ENCODE measurements at regions not wholly inside any gene's neighbourhood (a gene's known extent, or its start where the extent isn't known, plus 50 kb on each side); places are given as distances from the start of the nearest gene placed in this dataset.

GRCh38 chr1:79827446-79827845 is 820.9 kb upstream of the ADGRL4 start:
- H3K27ac ChIP-seq: no peak overlapping the region
- DNase-seq (ENCODE audit: low read depth, low spot score): no peak

DNA sequence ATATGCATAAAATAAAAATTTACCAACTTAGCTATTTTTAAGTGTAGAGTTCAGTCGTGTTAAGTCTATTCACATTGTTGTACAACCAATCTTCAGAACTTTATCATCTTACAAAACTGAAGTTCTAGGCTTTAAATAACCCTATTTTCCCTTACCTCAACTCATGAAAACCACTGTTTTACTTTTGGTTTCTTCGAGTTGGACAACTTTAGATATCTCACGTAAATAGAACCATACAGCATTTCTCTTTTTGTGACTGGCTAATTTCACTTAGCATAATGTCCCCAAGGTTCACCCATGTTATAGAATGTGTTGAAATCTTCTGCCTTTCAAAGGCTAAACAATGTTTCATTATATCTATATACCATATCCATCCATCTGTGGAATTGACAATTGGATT is 819.0 kb upstream of the ADGRL4 start:
- no peak overlapping the region for H3K27ac ChIP-seq
- DNase-seq (ENCODE audit: low read depth, low spot score): no peak

- DNase-seq (ENCODE audit: low read depth, low spot score): no peak
- no peak overlapping the region for H3K27ac ChIP-seq
Observed at GRCh38 chr1:79822053-79822452, 815.5 kb upstream of the ADGRL4 start.

GRCh38 chr1:79819140-79819539 is 812.6 kb upstream of the ADGRL4 start:
- no peak for DNase-seq (ENCODE audit: low read depth, low spot score)

DNA sequence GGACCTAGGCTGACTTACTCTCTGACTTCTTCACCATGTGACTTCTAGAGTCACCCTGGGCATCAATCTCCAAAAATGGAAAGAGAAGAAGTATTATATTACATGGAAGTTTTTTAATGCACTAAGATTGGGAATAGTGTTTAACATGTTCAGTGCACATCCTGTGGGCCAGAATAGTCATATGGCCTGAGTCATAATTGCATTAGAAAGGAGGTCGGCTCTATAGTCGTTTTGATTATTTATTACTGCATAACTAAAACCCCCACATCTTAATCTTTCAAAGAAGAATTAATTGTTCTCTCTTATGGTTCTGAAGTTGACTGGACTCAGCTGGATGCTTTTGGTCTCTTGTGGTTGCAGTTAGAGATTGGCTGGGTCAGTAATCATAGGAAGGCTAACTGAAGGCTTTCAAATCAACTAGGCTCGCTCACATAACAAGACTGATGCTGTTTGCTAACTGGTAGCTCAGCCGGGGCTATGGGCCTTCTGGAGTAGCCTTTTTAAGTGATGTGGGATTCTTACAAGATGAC is 810.6 kb upstream of the ADGRL4 start:
- DNase-seq (ENCODE audit: low read depth, low spot score): no peak
- no peak overlapping the region for H3K27ac ChIP-seq

More at GRCh38 chr1:79819140-79819539, 812.6 kb upstream of the ADGRL4 start:
- no peak overlapping the region for H3K27ac ChIP-seq

- DNase-seq (ENCODE audit: low read depth, low spot score): no peak
- no peak overlapping the region for H3K27ac ChIP-seq
Observed at GRCh38 chr1:79815115-79815514, 808.6 kb upstream of the ADGRL4 start.

DNA sequence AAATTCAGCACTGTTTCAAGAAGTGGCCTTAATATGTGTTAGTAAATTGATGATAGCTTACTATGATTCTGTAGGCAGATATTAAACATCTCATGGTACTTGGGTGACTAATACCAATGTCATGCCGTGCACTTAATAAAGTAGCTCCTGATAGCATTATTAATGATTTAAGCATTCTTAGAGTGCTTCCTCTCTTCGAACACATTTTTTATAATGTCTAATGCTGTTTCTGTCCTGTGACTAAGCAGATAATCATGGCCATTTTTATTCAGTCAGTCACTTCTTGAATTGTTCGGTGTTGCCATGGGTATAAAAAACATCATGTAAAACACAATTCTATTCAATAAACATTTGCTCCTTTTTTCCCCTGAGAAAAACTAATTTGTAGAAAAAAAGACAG is 804.6 kb upstream of the ADGRL4 start:
- DNase-seq (ENCODE audit: low read depth, low spot score): no peak
- no peak overlapping the region for H3K27ac ChIP-seq

DNA sequence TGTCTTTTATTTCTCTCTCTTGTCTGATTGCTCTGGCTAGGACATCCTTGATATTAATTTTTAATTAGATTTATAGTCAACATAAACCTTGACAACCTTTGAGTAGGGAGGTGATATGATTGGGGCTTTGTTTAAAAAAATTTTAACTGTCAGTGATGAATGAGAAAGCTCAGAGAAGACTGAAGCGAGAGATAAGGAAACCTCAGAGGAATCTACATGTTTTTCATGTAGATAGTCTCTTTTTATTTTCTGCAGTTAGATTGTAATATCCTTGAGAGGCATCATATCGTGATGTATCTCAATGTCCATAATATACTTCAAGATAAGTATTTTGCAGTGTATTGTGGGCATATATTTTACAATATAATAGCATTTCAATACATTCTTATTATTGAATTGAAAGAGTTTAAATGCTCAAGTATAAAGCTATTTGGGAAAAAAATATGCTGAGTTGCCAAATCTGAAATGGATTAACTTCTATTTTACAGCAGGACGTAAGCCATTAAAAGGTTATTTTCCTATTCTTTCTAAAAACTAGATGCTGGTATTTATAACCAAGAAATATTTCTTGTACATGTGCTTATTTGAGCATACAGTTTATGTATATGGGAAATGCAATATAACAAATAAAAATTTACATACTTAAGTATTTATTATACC is 802.4 kb upstream of the ADGRL4 start:
- DNase-seq (ENCODE audit: low read depth, low spot score): no peak
- no peak overlapping the region for H3K27ac ChIP-seq

DNA sequence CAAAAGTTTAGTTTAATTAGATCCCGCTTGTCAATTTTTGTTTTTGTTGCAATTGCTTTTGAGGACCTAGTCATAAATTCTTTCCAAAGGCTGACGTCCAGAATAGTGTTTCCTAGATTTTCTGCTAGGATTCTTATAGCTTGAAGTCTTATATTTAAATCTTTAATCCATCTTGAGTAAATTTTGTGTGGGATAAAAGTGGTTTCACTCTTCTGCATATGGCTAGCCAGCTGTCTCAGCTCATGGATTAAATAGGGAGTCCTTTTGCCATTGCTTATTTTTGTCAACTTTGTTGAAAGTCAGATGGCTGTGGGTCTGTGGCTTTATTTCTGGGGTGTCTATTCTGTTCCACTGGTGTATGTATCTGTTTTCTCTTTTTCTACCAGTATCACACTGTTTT is 801.3 kb upstream of the ADGRL4 start:
- H3K27ac ChIP-seq: no peak overlapping the region
- DNase-seq (ENCODE audit: low read depth, low spot score): no peak

DNA sequence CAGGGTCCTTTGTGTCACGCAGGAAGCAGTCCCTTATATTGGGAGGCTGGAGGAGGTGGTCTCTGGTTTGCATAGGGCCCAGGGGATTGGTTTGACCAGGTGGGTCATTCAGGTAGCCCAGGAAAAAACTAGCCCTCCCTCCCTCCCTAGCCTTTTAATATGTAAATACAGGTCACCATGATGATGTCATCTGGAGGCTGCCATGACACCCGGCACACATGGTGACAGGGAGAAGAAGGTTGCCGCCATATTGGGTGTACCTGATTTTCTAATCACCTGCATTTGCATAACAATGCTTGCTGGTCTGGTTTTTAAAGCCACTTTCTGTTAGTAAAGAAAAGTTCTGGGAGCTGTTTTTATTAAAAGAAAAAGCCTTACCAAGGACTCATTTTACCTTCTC is 791.0 kb upstream of the ADGRL4 start:
- no peak for DNase-seq (ENCODE audit: low read depth, low spot score)
- H3K27ac ChIP-seq: no peak overlapping the region

DNA sequence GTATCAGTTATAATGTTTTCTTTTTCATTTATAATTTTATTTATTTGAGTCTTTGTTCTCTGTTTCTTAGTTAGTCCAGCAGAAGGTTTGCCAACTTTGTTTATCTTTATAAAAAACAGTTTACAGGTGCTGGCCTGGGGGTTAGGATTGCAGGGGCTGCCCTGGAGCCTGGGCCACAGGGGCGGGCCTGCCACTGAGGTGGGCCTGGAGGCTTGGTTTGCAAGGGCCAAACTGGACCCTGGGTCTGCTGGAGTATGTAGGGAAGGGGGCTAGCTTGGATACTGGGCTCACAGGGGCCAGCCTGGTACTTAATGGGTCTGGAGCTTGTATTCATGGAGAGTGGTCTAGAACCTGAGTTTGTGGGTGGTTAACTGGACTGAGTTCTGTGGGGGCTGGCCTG is 789.9 kb upstream of the ADGRL4 start:
- no peak for DNase-seq (ENCODE audit: low read depth, low spot score)

DNA sequence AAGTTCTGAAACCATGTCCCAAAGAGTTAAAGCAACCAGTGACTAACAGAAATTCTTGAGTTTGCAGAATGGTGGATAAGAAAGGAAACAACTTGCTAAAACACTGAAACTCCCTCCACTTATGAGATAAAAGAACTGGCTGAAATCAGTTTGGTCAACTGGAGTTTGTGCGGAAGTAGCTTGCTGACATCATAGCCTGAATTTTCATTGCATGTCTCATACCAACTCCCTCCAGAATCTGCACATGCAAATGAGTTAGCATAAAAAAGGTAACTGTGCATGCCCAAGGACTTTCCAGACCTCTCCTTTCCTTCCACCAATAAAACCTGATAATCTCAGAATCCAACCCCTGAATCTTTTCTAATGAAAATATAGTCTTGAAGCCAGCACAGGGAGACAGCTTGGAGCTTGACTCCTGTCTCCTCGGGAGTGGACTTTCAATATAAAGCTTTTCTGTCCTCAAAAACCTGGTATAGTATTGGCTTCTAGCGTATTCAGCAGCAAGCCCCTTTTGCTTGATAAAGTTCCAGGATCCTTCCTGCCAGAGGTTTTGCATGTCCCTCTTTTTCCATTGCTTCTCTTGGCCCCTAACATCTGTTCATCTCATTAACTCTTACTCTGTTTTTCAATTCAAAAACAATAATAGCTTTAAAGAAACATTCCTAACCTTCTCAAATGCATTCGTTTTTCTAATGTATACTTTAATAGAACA is 785.8 kb upstream of the ADGRL4 start:
- DNase-seq (ENCODE audit: low read depth, low spot score): no peak
- H3K27ac ChIP-seq: no peak overlapping the region

More for the DNA sequence above, 789.9 kb upstream of the ADGRL4 start:
- no peak overlapping the region for H3K27ac ChIP-seq

DNA sequence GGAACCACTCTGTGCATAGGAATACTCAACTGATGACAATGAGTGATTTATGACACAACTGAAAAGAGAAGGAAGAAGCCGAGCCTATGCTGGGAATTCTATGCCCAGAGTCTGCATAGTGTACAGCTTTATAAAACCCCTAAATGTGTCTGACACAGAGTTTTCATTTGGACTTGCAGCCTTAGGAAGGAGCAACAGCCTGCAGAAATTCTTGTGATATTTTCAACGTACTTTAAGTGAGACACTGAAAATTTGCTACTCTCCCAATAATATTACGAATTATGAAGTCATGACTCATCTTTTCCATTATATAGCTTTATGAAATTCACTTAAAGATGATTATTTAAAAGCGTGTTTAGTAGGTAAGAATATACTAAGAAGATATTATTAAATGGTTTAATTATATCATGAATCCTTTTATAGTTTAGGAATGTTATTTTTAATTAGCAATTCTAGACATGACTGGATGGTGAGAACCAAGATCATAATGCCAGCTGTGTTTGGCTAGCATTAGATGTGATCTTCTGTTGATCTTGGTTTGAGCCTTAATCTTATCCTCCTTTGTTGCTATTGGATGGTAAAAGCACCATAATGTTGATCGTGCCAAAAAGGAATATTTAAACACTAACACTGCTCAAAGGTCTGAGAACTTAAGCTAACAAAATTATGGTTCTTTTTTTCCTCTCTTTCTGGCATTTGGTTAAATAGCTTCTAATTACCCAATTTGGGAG is 785.1 kb upstream of the ADGRL4 start:
- DNase-seq (ENCODE audit: low read depth, low spot score): no peak
- no peak overlapping the region for H3K27ac ChIP-seq

DNA sequence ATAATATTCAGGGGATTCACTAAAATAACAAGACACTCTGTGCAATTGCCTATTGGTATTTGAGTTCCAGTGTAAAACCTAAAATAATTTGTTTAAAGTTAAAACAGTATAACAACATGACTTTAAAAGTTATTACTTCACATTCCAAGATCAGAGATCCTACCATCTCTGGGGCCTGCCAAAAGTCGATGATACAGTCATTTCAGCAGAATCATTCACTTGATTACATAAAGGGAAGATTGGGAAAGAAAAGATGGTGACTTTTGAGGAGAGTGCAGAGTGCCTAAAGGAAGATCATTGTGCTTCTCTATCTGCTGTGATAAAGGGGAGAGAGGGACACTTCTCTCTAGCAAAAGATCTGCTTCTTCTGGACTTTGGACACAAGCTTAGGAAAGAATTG is 784.4 kb upstream of the ADGRL4 start:
- no peak for DNase-seq (ENCODE audit: low read depth, low spot score)
- no peak overlapping the region for H3K27ac ChIP-seq

GRCh38 chr1:79787631-79788030 is 781.1 kb upstream of the ADGRL4 start:
- DNase-seq (ENCODE audit: low read depth, low spot score): no peak
- no peak overlapping the region for H3K27ac ChIP-seq

- no peak overlapping the region for H3K27ac ChIP-seq
- DNase-seq (ENCODE audit: low read depth, low spot score): no peak
Observed at GRCh38 chr1:79785964-79786363, 779.4 kb upstream of the ADGRL4 start.

DNA sequence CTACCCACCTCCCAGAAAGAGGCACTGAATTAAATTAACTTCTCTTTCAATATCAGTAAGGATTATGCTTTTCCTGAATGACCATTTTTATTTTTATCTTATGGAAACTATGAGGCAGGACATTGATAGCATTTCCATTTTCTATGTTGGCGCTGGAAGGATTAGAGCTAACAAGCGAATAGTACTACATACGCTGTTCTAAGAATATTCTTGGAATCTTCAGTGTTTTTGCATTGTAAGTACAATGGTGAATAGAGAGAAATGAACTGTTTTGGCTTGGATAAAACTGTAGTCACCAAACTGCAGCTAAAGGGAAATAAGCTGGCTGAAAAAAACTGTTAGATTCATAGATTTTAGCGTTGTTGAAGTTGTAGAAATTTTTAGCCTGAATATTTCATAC is 779.0 kb upstream of the ADGRL4 start:
- DNase-seq (ENCODE audit: low read depth, low spot score): no peak
- H3K27ac ChIP-seq: no peak overlapping the region

GRCh38 chr1:79781261-79781660 is 774.7 kb upstream of the ADGRL4 start:
- H3K27ac ChIP-seq: no peak overlapping the region
- DNase-seq (ENCODE audit: low read depth, low spot score): no peak

DNA sequence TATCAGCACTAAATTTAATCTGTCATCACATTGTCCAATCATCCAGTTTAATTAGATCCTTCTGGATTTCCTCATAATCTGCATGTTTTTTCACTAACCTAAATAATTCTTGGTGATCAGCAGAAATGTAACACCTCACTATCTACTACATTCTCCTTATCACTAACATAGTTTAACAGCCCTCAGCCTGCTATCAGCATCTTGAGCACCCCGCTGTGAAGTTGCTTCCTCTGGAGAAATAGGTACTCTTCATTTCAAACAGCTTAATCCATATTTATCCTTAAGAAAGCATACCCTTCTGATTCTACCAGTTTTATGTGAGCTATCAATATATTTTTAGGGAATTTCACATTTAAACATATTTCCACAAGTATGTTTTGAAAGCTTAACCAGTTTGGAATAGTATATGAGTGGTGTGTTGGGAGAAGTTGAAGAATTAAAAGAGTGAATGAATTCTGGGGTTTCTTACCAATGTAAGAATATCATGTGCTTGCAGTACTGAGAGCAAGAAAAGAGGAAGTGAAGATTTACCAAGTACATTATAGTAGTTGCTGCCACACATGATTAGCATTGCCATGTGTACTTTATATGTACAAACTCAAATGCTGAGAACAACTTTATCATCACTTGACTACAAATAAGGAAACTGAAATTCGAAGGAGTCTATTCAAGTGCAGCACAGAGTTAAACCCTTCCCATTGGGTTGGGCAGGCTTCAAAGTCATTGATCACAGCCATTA is 771.1 kb upstream of the ADGRL4 start:
- no peak for DNase-seq (ENCODE audit: low read depth, low spot score)

DNA sequence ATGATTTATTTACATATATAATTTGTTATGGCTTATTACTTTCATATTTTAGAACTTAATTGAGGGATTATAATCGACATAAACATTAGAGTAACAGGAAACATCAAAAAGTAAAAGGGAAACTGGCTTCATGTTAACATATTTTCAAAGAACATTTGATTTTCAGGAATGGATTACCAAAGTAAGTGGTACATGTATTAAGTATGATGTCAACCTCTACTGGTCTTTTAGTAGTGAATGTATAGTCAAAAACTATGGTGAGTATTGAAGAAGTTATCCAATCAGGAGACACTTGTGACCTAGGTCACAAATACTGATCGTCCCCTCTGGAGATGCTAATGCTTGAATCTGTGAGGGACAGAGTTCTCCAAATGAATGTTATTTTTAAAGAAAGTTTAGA is 768.9 kb upstream of the ADGRL4 start:
- no peak for DNase-seq (ENCODE audit: low read depth, low spot score)
- H3K27ac ChIP-seq: no peak overlapping the region

More for the DNA sequence above, 771.1 kb upstream of the ADGRL4 start:
- H3K27ac ChIP-seq: no peak overlapping the region
